ENCODE measurements at regions not wholly inside any gene's neighbourhood (a gene's known extent, or its start where the extent isn't known, plus 50 kb on each side); places are given as distances from the start of the nearest gene placed in this dataset.

DNA sequence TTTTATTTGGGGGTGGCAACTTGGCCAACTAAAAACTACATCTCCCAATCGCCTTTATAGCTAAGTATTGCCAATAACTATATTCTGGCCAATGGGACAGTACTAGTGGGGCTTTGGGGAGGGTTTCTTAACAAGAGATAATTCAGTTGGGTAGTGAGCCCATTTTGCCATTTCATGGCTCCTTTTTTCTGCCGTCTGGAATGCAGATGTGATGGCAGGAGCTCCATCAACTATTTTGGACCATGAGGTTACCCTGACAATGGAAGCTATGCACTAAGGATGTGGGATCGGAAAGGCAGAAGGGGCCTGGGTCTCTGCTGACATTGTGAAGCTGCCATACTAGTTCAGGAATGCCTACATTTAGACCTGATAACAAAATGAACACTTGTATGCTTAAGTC is 67.0 kb upstream of the FOXC1 start:
- TF ChIP-seq POLR2A (IDR thresholded peaks at IDR 0.05; ENCODE audit: low read depth, low read length) (no peak), POLR2AphosphoS5 (IDR thresholded peaks at IDR 0.05; ENCODE audit: low read depth, low read length) (no peak)

All from GM12891 (cell line).